ENCODE measurements at regions not wholly inside any gene's neighbourhood (a gene's known extent, or its start where the extent isn't known, plus 50 kb on each side); places are given as distances from the start of the nearest gene placed in this dataset.

- no peak for TF ChIP-seq CTCF (conservative IDR thresholded peaks at IDR 0.05 in 1 of 2, IDR thresholded peaks at IDR 0.05 in 1 of 2; ENCODE audit: low read depth in 1 of 2, low read length in 2 of 2)
- no peak for TF ChIP-seq EZH2 (IDR thresholded peaks at IDR 0.05; ENCODE audit: low read length, missing control alignments)
Observed at GRCh38 chr1:191882870-191883269, 275.4 kb upstream of the RGS18 start.

All from fibroblast of lung (primary cell).